ENCODE measurements at regions not wholly inside any gene's neighbourhood (a gene's known extent, or its start where the extent isn't known, plus 50 kb on each side); places are given as distances from the start of the nearest gene placed in this dataset.

DNA sequence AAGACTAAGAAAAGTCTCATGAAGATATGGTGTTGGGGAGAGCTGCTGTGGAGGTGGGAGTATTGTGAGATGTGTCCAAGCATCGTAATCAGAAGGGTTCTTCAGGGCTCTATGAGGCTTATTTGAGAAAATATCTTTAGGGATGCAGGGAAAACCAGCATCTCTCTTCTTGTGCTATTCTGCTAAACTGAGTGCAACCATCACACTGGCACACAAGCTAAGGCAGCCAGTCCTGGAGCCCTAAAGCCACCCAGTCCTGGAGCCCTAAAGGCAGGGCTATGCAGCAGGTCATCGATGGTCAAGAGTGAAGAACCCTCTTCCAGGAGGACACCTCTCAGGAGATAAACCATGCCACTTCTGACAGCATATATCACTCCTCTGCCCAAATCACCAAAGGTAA is 445.2 kb upstream of the MIR17HG start:
- H3K4me3 ChIP-seq (ENCODE audit: low read depth, low read length), result no peak overlapping the region
- no peak overlapping the region for H3K9ac ChIP-seq
- H3K9me3 ChIP-seq (ENCODE audit: control insufficient read depth, low read length), result no peaks in the 10 kb centered on the region
- H3K4me2 ChIP-seq (ENCODE audit: low read length), result no peak overlapping the region
- TF ChIP-seq, protein P1, sequence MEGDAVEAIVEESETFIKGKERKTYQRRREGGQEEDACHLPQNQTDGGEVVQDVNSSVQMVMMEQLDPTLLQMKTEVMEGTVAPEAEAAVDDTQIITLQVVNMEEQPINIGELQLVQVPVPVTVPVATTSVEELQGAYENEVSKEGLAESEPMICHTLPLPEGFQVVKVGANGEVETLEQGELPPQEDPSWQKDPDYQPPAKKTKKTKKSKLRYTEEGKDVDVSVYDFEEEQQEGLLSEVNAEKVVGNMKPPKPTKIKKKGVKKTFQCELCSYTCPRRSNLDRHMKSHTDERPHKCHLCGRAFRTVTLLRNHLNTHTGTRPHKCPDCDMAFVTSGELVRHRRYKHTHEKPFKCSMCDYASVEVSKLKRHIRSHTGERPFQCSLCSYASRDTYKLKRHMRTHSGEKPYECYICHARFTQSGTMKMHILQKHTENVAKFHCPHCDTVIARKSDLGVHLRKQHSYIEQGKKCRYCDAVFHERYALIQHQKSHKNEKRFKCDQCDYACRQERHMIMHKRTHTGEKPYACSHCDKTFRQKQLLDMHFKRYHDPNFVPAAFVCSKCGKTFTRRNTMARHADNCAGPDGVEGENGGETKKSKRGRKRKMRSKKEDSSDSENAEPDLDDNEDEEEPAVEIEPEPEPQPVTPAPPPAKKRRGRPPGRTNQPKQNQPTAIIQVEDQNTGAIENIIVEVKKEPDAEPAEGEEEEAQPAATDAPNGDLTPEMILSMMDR (IDR thresholded peaks at IDR 0.05), result no peak
- no peaks in the 10 kb centered on the region for H3K27me3 ChIP-seq (ENCODE audit: control insufficient read depth, insufficient read depth, low read length)
- no peak overlapping the region for H3K27ac ChIP-seq
- H3K79me2 ChIP-seq, result no peaks in the 10 kb centered on the region
- H3K4me1 ChIP-seq, result no peaks in the 10 kb centered on the region
- no peak overlapping the region for H2AFZ ChIP-seq
- H3K36me3 ChIP-seq (ENCODE audit: control insufficient read depth, insufficient read depth, low read length), result no peaks in the 10 kb centered on the region

DNA sequence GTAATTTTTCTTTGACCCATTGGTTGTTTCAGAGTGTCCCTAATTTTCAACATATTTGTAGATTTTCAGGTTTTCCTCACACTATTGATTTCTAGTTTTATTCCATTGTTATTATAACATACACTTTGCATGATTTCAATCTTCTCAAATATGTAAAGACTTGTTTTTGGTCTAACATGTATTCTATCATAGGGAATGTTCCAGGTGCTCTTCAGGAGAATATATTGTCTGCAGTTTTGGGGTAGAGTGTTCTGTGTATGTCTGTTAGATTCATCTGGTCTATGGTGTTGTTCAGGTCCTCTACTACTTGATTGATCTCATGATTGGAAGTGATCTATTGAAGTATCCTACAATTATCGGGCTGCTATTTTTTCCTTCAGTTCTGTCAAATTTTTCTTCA is 440.9 kb upstream of the MIR17HG start:
- Histone ChIP-seq H3K9ac (no peak overlapping the region), H2AFZ (no peak overlapping the region), H3K79me2 (no peaks in the 10 kb centered on the region), H3K27me3 (ENCODE audit: control insufficient read depth, insufficient read depth, low read length) (no peaks in the 10 kb centered on the region), H3K27ac (no peak overlapping the region), H3K36me3 (ENCODE audit: control insufficient read depth, insufficient read depth, low read length) (no peaks in the 10 kb centered on the region), H3K4me3 (ENCODE audit: low read depth, low read length) (no peak overlapping the region), H3K4me2 (ENCODE audit: low read length) (no peak overlapping the region), H3K9me3 (ENCODE audit: control insufficient read depth, low read length) (no peaks in the 10 kb centered on the region), H3K4me1 (no peaks in the 10 kb centered on the region)
- TF ChIP-seq, protein P1 (IDR thresholded peaks at IDR 0.05), result no peak

DNA sequence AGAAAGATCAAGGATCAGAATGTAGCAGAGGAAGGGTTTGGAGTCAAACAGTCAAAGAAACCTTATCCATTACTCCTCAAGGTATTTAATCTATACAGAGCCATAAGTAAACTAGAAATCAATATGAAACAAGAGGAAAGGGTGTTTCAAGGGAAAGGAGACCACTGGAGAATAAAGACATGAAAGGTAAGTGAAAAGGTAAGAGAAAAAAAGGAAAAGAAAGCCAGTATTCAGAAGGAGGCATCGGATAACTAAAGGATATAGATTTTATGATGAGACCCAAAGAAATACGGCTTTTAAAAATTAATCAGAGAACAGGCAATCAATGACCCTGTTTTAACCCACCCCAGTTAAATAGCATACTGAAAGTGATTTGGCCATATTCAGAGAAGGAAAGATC is 438.7 kb upstream of the MIR17HG start:
- H3K4me3 ChIP-seq (ENCODE audit: low read depth, low read length), result no peak overlapping the region
- H3K4me1 ChIP-seq, result no peaks in the 10 kb centered on the region
- no peak overlapping the region for H3K27ac ChIP-seq
- H3K79me2 ChIP-seq, result no peaks in the 10 kb centered on the region
- no peak overlapping the region for H3K9ac ChIP-seq
- H2AFZ ChIP-seq, result no peak overlapping the region
- H3K9me3 ChIP-seq (ENCODE audit: control insufficient read depth, low read length), result no peaks in the 10 kb centered on the region
- TF ChIP-seq, protein P1 (IDR thresholded peaks at IDR 0.05), result no peak
- H3K36me3 ChIP-seq (ENCODE audit: control insufficient read depth, insufficient read depth, low read length), result no peaks in the 10 kb centered on the region
- no peak overlapping the region for H3K4me2 ChIP-seq (ENCODE audit: low read length)
- H3K27me3 ChIP-seq (ENCODE audit: control insufficient read depth, insufficient read depth, low read length), result no peaks in the 10 kb centered on the region

DNA sequence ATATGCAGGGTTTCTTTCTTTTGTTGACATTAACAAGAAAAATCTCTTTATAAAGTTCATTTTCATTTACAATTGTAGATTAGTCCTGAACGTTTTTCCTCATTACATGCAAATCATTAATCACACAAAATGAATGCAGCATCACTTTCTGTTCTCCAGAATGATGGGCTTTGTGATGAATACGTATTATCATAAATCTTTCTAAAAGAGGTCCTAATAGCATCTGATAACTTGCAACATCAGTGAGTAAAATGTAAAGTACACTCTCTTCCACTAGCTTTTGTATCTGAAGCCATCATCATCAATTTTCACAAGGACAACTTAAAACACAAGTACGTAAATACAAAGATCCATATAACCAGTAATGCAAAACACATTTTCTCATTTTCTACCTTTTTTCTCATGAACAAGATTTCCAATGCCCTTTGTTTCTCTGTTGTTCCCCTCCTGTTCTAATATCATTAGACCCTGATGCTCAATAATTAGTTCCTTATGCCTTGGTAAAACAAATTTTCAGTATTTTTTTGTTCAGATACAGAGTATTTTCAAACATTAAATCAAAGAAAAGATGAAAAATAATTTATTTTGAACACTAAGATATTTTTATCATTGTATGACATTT is 437.4 kb upstream of the MIR17HG start:
- Histone ChIP-seq H3K4me1 (no peaks in the 10 kb centered on the region), H3K4me2 (ENCODE audit: low read length) (no peak overlapping the region), H3K27me3 (ENCODE audit: control insufficient read depth, insufficient read depth, low read length) (no peaks in the 10 kb centered on the region), H2AFZ (no peak overlapping the region), H3K79me2 (no peaks in the 10 kb centered on the region), H3K27ac (no peak overlapping the region), H3K36me3 (ENCODE audit: control insufficient read depth, insufficient read depth, low read length) (no peaks in the 10 kb centered on the region), H3K9me3 (ENCODE audit: control insufficient read depth, low read length) (no peaks in the 10 kb centered on the region), H3K4me3 (ENCODE audit: low read depth, low read length) (no peak overlapping the region), H3K9ac (no peak overlapping the region)
- TF ChIP-seq, protein P1 (IDR thresholded peaks at IDR 0.05), result no peak

DNA sequence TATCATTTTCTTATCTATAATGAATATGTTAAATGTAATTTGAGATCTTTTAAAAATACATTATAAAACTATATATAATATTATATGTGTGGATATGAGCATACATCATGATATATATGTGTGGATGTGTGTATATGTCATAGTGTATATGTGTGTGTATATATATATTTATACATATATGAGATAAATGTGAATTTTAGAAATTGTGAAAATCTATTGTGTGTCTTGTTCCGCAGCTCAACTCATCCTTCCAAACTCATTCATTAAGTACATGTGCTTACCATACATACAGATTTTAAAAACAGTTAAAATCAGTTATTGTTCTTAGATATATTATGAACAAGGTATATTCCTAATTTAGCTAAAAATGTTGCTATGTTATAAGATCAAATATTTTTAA is 435.2 kb upstream of the MIR17HG start:
- H3K79me2 ChIP-seq, result no peaks in the 10 kb centered on the region
- TF ChIP-seq, protein P1 (IDR thresholded peaks at IDR 0.05), result no peak

More for the DNA sequence above, 435.2 kb upstream of the MIR17HG start:
- Histone ChIP-seq H3K36me3 (ENCODE audit: control insufficient read depth, insufficient read depth, low read length) (no peaks in the 10 kb centered on the region), H3K4me2 (ENCODE audit: low read length) (no peak overlapping the region), H3K27ac (no peak overlapping the region), H3K4me3 (ENCODE audit: low read depth, low read length) (no peak overlapping the region), H3K4me1 (no peaks in the 10 kb centered on the region), H3K9ac (no peak overlapping the region), H2AFZ (no peak overlapping the region), H3K27me3 (ENCODE audit: control insufficient read depth, insufficient read depth, low read length) (no peaks in the 10 kb centered on the region), H3K9me3 (ENCODE audit: control insufficient read depth, low read length) (no peaks in the 10 kb centered on the region)

All from parathyroid adenoma (tissue), 2 donors.